K562 (cell line): ENCODE measurements at regions not wholly inside any gene's neighbourhood (a gene's known extent, or its start where the extent isn't known, plus 50 kb on each side); places are given as distances from the start of the nearest gene placed in this dataset.

Experiments used
- ATAC-seq: fragments of 200-7000 bp; cut with Tn5 transposase; 3 replicates; pipeline ENCODE4 v1.9.1; 2020; ENCODE audit warnings: moderate library complexity
- BruUV-seq: library from RNA; stranded (reverse); fragments of 400-500 nt; replicated peaks from 2 replicates; lab custom pipeline; 2021; lab: Mats Ljungman, UMichigan
- CTCF ChIA-PET: fragments of 300-600 bp; formaldehyde crosslinking; extraction: SDS; loops from one replicate; lab custom pipeline; 2021; ENCODE audit warnings: low intra/inter-chr PET ratio; lab: Yijun Ruan, JAX
- POLR2A ChIA-PET: fragments of 300-600, 350-650 bp; sonication (Branson Sonifier 250); formaldehyde crosslinking; extraction: SDS; loops from one replicate; lab custom pipeline; 2021; ENCODE audit warnings: antibody characterized with exemption, inconsistent platforms; lab: Yijun Ruan, JAX
- DNase-seq, 4 experiments: peaks; one replicate each; pipeline versions ENCODE4 v3.0.0 to v3.0.0-alpha.2; 2011 to 2018; ENCODE audit warnings: low spot score in 3 of 4, mixed read lengths in 3 of 4; ENCODE audit errors: extremely low read depth in 1 of 4
- FAIRE-seq: peaks from 2 replicates; lab custom pipeline; 2011; peaks lifted over from hg19 to GRCh38; lab: Jason Lieb, UNC
- H2AFZ ChIP-seq: 2 replicates; pipeline ENCODE4 v1.6.0; 2011; ENCODE audit warnings: low read depth, low read length, control low read depth, inconsistent platforms
- H3K27ac ChIP-seq: fragments of 200-600 bp; 3 replicates; pipeline ENCODE4 v1.8.0; 2011; ENCODE audit warnings: low read depth, mild to moderate bottlenecking, control low read depth, inconsistent platforms, low read length, moderate library complexity, mixed read lengths; ENCODE audit errors: extremely low read depth
- H3K27me3 ChIP-seq, 2 experiments: fragments of 300-600 bp in 1 of 2; 2 replicates in 1 of 2; 3 replicates in 1 of 2; pipeline versions ENCODE4 v1.6.0 to v1.8.0; 2011; ENCODE audit warnings: inconsistent platforms in 2 of 2, low read length in 2 of 2, mild to moderate bottlenecking in 1 of 2, mixed read lengths in 1 of 2, moderate library complexity in 1 of 2; ENCODE audit not compliant: control insufficient read depth in 2 of 2, insufficient read depth in 2 of 2
- H3K36me3 ChIP-seq: fragments of 300-600 bp; 3 replicates; pipeline ENCODE4 v1.8.0; 2011; ENCODE audit warnings: mild to moderate bottlenecking, low read length, inconsistent platforms; ENCODE audit not compliant: control insufficient read depth, insufficient read depth
- H3K4me1 ChIP-seq, 2 experiments: fragments of 200-600 bp in 1 of 2; replicated peaks in 1 of 2; 2 replicates in 1 of 2; 3 replicates in 1 of 2; pipeline versions ENCODE4 v1.5.1 to v1.8.0; 2011; ENCODE audit warnings: inconsistent platforms in 2 of 2, low read length in 2 of 2, mild to moderate bottlenecking in 1 of 2, mixed read lengths in 1 of 2, moderate library complexity in 1 of 2; ENCODE audit not compliant: control insufficient read depth in 2 of 2, insufficient read depth in 2 of 2
- H3K4me2 ChIP-seq: 2 replicates; pipeline ENCODE4 v1.6.1; 2011; ENCODE audit warnings: low read length, control low read depth, inconsistent platforms, mixed read lengths; ENCODE audit not compliant: insufficient read depth
- H3K4me3 ChIP-seq: fragments of 200-600 bp; sonication (generic), shearing (Covaris generic); 2 replicates; pipeline ENCODE4 v1.5.1; 2016; ENCODE audit warnings: control low read depth, inconsistent platforms
- H3K79me2 ChIP-seq: fragments of 200-600 bp; 3 replicates; pipeline ENCODE4 v1.8.0; 2011; ENCODE audit warnings: low read length, inconsistent platforms; ENCODE audit not compliant: control insufficient read depth, insufficient read depth
- H3K9ac ChIP-seq, 2 experiments: 2 replicates each; pipeline versions ENCODE4 v1.6.0 to v1.6.1; 2011; ENCODE audit warnings: low read depth in 2 of 2, low read length in 2 of 2, control low read depth in 1 of 2, inconsistent platforms in 1 of 2, mild to moderate bottlenecking in 1 of 2, mixed read lengths in 1 of 2; ENCODE audit not compliant: insufficient read depth in 1 of 2
- H3K9me1 ChIP-seq: one replicate; pipeline ENCODE4 v1.6.0; 2011; ENCODE audit warnings: inconsistent platforms, mild to moderate bottlenecking, low read length, moderate library complexity; ENCODE audit not compliant: control insufficient read depth, insufficient read depth
- H3K9me3 ChIP-seq: replicated peaks from 2 replicates; pipeline ENCODE4 v1.5.1; 2011; ENCODE audit warnings: low read depth, low read length, inconsistent platforms; ENCODE audit not compliant: control insufficient read depth, insufficient read depth
- H4K20me1 ChIP-seq: replicated peaks from 2 replicates; pipeline ENCODE4 v1.6.1; 2011; ENCODE audit warnings: low read length, inconsistent platforms, mixed read lengths; ENCODE audit not compliant: control insufficient read depth, insufficient read depth
- ATF7 ChIP-seq: fragments of 450-650 bp; IDR thresholded peaks from 2 replicates; pipeline ENCODE4 v1.7.1; 2014; ENCODE audit warnings: mild to moderate bottlenecking, moderate library complexity
- BDP1 ChIP-seq: IDR thresholded peaks from 3 replicates; pipeline ENCODE4 v1.6.1; 2011; ENCODE audit not compliant: insufficient read length, insufficient read depth
- CBX5 ChIP-seq: IDR thresholded peaks from 2 replicates; pipeline ENCODE4 v1.6.1; 2014; ENCODE audit warnings: low read depth, borderline replicate concordance
- FOXP4 ChIP-seq: sonication (generic); formaldehyde crosslinking; IDR thresholded peaks from 2 replicates; pipeline ENCODE4 v1.8.0; 2022; ENCODE audit warnings: mild to moderate bottlenecking, missing genetic modification reagents, borderline replicate concordance
- GTF2F1 ChIP-seq: IDR thresholded peaks from 2 replicates; pipeline ENCODE4 v1.6.1; 2011; ENCODE audit warnings: low read depth, low read length, improper control_type of control experiment
- SLC30A9 ChIP-seq: fragments of 250-450 bp; sonication (Bioruptor Pico); IDR thresholded peaks from 2 replicates; pipeline ENCODE4 v1.8.0; 2022; ENCODE audit warnings: mild to moderate bottlenecking, moderate library complexity
- SP1 ChIP-seq: sonication (generic); formaldehyde crosslinking; IDR thresholded peaks from 2 replicates; pipeline ENCODE4 v1.8.1; 2022; ENCODE audit warnings: mild to moderate bottlenecking, missing genetic modification reagents
- ZFX ChIP-seq: sonication (generic); formaldehyde crosslinking; IDR thresholded peaks from 2 replicates; pipeline ENCODE4 v1.8.0; 2022; ENCODE audit warnings: mild to moderate bottlenecking, missing genetic modification reagents, moderate library complexity
- WGBS: fragments of 100-300 bp; shearing (Covaris generic); methylation state at CpG from one replicate; pipeline ENCODE4 v1.1.6; 2016; ENCODE audit warnings: low coverage, mixed read lengths; ENCODE audit not compliant: insufficient coverage; ENCODE audit errors: missing lambda C conversion rate; 5-methylcytosine and 5-hydroxymethylcytosine counted together
- in situ Hi-C: fragments of 300-500 bp; cut with MboI; formaldehyde crosslinking; loops from 4 replicates; pipeline ENCODE4 v1.15.0; 2018; ENCODE audit warnings: inconsistent platforms, mixed read lengths
- intact Hi-C: fragments of 100-400 bp; cut with micrococcal nuclease; formaldehyde crosslinking; loops from 2 replicates; pipeline ENCODE4 v1.14.2; 2022

GRCh38 chr6:144510859-144511258 lies 225.7 kb downstream of the UTRN start:
- H3K36me3 ChIP-seq = no peaks in the 10 kb centered on the region
- no peak overlapping the region for H2AFZ ChIP-seq
- ChIA-PET CTCF (no interaction called here), POLR2A (no interaction called here)
- H3K9me3 ChIP-seq = no peaks in the 10 kb centered on the region
- in situ Hi-C loops (no loop called here), intact Hi-C loops (no loop called here)
- H3K27me3 ChIP-seq = no peaks in the 10 kb centered on the region
- DNase-seq = no peak
- BruUV-seq = no TSS peak
- no peaks in the 10 kb centered on the region for H3K79me2 ChIP-seq
- H3K4me2 ChIP-seq = no peak overlapping the region
- H3K4me3 ChIP-seq = no peak overlapping the region
- no peak overlapping the region for H3K9ac ChIP-seq
- FAIRE-seq = no peak
- H3K4me1 ChIP-seq = no peaks in the 10 kb centered on the region
- TF ChIP-seq BDP1 (no peak), CBX5 (no peak), SP1 (CRISPR knock-in tag) (no peak), GTF2F1 (no peak), ZFX (no peak), ATF7 (no peak), SLC30A9 (CRISPR knock-in tag) (no peak), FOXP4 (CRISPR knock-in tag) (no peak)
- ATAC-seq = no peak
- H4K20me1 ChIP-seq = no peaks in the 10 kb centered on the region
- 67% methylated on average over 4 of the region's 4 CpGs for whole genome bisulfite sequencing
- no peak overlapping the region for H3K27ac ChIP-seq
- H3K9me1 ChIP-seq = no peaks in the 10 kb centered on the region
